ENCODE measurements at regions not wholly inside any gene's neighbourhood (a gene's known extent, or its start where the extent isn't known, plus 50 kb on each side); places are given as distances from the start of the nearest gene placed in this dataset.

DNA sequence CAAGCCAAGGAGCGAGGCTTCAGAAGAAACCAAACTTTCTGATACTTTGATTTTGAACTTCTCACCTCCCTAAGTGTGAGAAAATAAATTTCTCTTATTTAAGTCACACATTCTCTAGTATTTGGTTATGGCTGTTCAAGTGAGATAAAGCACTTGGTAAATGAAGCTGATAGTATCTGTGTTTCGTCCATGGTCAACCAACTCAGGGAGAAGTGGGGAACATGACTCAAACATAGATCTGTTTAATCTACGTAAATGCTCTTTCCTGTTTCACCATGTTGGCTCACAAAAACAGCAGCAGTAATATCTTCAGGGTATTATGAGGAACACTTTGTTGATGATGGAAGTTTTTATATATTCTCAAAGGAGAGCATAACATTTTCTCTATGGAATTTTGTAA lies 2167.2 kb upstream of the C9orf72 start:
- no peaks in the 10 kb centered on the region for H3K79me1 ChIP-seq (ENCODE audit: insufficient read depth, low read depth, low read length, poor library complexity, severe bottlenecking)
- Mint-ChIP-seq H3K27me3 (ENCODE audit: low read depth) (no peaks in the 10 kb centered on the region), H3K4me3 (no peak overlapping the region), H3K36me3 (ENCODE audit: insufficient read depth in 1 of 3, low read depth in 3 of 3) (no peaks in the 10 kb centered on the region), H3K4me1 (no peaks in the 10 kb centered on the region), H3K27ac (no peak overlapping the region), H3K9me3 (no peaks in the 10 kb centered on the region; a peak in 1 of 5 replicates)
- no peak overlapping the region for H3K14ac ChIP-seq (ENCODE audit: insufficient read depth, low read length)
- no peak overlapping the region for H2BK120ac ChIP-seq (ENCODE audit: low read depth, low read length, poor library complexity, severe bottlenecking)
- no peak overlapping the region for H3K18ac ChIP-seq (ENCODE audit: insufficient read length, low read depth, low read length)
- no peak overlapping the region for H2BK5ac ChIP-seq (ENCODE audit: insufficient read length, low read length)
- no peak overlapping the region for H3K23ac ChIP-seq (ENCODE audit: insufficient read length, low read depth, low read length)
- no peak overlapping the region for H3K4me2 ChIP-seq (ENCODE audit: insufficient read depth, insufficient read length, low read length)
- no peak overlapping the region for H2BK12ac ChIP-seq (ENCODE audit: insufficient read length, low read depth, low read length)
- H4K20me1 ChIP-seq (ENCODE audit: control insufficient read depth, insufficient read depth, insufficient read length) = no peaks in the 10 kb centered on the region
- H2BK15ac ChIP-seq (ENCODE audit: low read depth, low read length) = no peak overlapping the region
- no peak overlapping the region for H2BK20ac ChIP-seq (ENCODE audit: low read depth, low read length, poor library complexity, severe bottlenecking)
- H2AK5ac ChIP-seq (ENCODE audit: insufficient read length, low read length) = no peak overlapping the region
- no peak overlapping the region for H4K5ac ChIP-seq (ENCODE audit: insufficient read length, low read depth, low read length)
- no peak overlapping the region for H3T11ph ChIP-seq (ENCODE audit: low read length)
- no peak overlapping the region for H2AFZ ChIP-seq (ENCODE audit: low read length)
- no CpG with 5 or more reads among the region's 3 CpGs for WGBS (ENCODE audit: extremely low coverage, insufficient read length, low lambda C conversion rate)
- H3K56ac ChIP-seq (ENCODE audit: insufficient read length, low read depth, low read length) = no peak overlapping the region
- H3K23me2 ChIP-seq (ENCODE audit: insufficient read length, low read depth, low read length, poor library complexity, severe bottlenecking) = no peaks in the 10 kb centered on the region
- H4K8ac ChIP-seq (replicated peaks; ENCODE audit: insufficient read length, low read depth, low read length) = no peak overlapping the region
- H4K91ac ChIP-seq (ENCODE audit: insufficient read length, low read depth, low read length) = no peak overlapping the region
- no peak overlapping the region for H3K9ac ChIP-seq (ENCODE audit: extremely low read depth, insufficient read length, low read length)
- no peaks in the 10 kb centered on the region for H3K4me1 ChIP-seq (ENCODE audit: insufficient read depth, low read length)
- H3K4ac ChIP-seq (ENCODE audit: low read depth, low read length) = no peak overlapping the region
- H3K27ac ChIP-seq (ENCODE audit: insufficient read length, low read depth, low read length) = no peak overlapping the region
- TF ChIP-seq, protein P1, sequence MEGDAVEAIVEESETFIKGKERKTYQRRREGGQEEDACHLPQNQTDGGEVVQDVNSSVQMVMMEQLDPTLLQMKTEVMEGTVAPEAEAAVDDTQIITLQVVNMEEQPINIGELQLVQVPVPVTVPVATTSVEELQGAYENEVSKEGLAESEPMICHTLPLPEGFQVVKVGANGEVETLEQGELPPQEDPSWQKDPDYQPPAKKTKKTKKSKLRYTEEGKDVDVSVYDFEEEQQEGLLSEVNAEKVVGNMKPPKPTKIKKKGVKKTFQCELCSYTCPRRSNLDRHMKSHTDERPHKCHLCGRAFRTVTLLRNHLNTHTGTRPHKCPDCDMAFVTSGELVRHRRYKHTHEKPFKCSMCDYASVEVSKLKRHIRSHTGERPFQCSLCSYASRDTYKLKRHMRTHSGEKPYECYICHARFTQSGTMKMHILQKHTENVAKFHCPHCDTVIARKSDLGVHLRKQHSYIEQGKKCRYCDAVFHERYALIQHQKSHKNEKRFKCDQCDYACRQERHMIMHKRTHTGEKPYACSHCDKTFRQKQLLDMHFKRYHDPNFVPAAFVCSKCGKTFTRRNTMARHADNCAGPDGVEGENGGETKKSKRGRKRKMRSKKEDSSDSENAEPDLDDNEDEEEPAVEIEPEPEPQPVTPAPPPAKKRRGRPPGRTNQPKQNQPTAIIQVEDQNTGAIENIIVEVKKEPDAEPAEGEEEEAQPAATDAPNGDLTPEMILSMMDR (conservative IDR thresholded peaks at IDR 0.05) = no peak
- no peak for DNase-seq
- no peaks in the 10 kb centered on the region for H3K27me3 ChIP-seq (ENCODE audit: insufficient read depth, low read length)
- H3K79me2 ChIP-seq (ENCODE audit: insufficient read depth, low read length) = no peaks in the 10 kb centered on the region
- H3K9me3 ChIP-seq (ENCODE audit: control insufficient read depth, low read depth, low read length) = no peaks in the 10 kb centered on the region

Data from H9 (cell line).